ENCODE measurements at regions not wholly inside any gene's neighbourhood (a gene's known extent, or its start where the extent isn't known, plus 50 kb on each side); places are given as distances from the start of the nearest gene placed in this dataset.

- TF ChIP-seq, protein P1, sequence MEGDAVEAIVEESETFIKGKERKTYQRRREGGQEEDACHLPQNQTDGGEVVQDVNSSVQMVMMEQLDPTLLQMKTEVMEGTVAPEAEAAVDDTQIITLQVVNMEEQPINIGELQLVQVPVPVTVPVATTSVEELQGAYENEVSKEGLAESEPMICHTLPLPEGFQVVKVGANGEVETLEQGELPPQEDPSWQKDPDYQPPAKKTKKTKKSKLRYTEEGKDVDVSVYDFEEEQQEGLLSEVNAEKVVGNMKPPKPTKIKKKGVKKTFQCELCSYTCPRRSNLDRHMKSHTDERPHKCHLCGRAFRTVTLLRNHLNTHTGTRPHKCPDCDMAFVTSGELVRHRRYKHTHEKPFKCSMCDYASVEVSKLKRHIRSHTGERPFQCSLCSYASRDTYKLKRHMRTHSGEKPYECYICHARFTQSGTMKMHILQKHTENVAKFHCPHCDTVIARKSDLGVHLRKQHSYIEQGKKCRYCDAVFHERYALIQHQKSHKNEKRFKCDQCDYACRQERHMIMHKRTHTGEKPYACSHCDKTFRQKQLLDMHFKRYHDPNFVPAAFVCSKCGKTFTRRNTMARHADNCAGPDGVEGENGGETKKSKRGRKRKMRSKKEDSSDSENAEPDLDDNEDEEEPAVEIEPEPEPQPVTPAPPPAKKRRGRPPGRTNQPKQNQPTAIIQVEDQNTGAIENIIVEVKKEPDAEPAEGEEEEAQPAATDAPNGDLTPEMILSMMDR (IDR thresholded peaks at IDR 0.05), result no peak
- TF ChIP-seq JUN (CRISPR knock-in tag; IDR thresholded peaks at IDR 0.05) (no peak), NR2C2 (CRISPR knock-in tag; IDR thresholded peaks at IDR 0.05) (no peak), CREB1 (CRISPR knock-in tag; IDR thresholded peaks at IDR 0.05) (no peak)
- TF ChIP-seq, protein P2, sequence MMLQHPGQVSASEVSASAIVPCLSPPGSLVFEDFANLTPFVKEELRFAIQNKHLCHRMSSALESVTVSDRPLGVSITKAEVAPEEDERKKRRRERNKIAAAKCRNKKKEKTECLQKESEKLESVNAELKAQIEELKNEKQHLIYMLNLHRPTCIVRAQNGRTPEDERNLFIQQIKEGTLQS (CRISPR knock-in tag; conservative IDR thresholded peaks at IDR 0.05), result no peak
- TF ChIP-seq, protein P3, sequence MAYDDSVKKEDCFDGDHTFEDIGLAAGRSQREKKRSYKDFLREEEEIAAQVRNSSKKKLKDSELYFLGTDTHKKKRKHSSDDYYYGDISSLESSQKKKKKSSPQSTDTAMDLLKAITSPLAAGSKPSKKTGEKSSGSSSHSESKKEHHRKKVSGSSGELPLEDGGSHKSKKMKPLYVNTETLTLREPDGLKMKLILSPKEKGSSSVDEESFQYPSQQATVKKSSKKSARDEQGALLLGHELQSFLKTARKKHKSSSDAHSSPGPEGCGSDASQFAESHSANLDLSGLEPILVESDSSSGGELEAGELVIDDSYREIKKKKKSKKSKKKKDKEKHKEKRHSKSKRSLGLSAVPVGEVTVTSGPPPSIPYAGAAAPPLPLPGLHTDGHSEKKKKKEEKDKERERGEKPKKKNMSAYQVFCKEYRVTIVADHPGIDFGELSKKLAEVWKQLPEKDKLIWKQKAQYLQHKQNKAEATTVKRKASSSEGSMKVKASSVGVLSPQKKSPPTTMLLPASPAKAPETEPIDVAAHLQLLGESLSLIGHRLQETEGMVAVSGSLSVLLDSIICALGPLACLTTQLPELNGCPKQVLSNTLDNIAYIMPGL (CRISPR knock-in tag; IDR thresholded peaks at IDR 0.05), result no peak
These were observed 95.0 kb upstream of the RAP2B start for GRCh38 chr3:153066983-153067382.

Measured in WTC11 (cell line).